Fibroblast of pulmonary artery (primary cell): ENCODE measurements at regions not wholly inside any gene's neighbourhood (a gene's known extent, or its start where the extent isn't known, plus 50 kb on each side); places are given as distances from the start of the nearest gene placed in this dataset.
"Not testable (repeated sequence)": the region's sequence is repeated elsewhere in the genome, so short reads cannot be mapped to it uniquely, and the experiment has no call there.

Experiments
- DNase-seq: peaks from one replicate; pipeline ENCODE4 v3.0.0-alpha.2; 2010; ENCODE audit warnings: low read depth
- H3K4me3 ChIP-seq: replicated peaks from 2 replicates; pipeline ENCODE4 v1.5.1; 2011; ENCODE audit warnings: low read depth, mild to moderate bottlenecking, control low read depth, low read length, moderate library complexity
- CTCF ChIP-seq: IDR thresholded peaks from 2 replicates; pipeline ENCODE4 v1.5.1; 2011; ENCODE audit warnings: mild to moderate bottlenecking, control low read depth, low read length, inconsistent platforms; ENCODE audit errors: missing control alignments

GRCh38 chr17:65297916-65298315, 160.7 kb downstream of the RGS9 start:
- no peak for DNase-seq
- TF ChIP-seq CTCF = no peak
- H3K4me3 ChIP-seq = no peak overlapping the region

- no peak overlapping the region for H3K4me3 ChIP-seq
- no peak for TF ChIP-seq CTCF
- peak; percentile 60 for DNase-seq
Measured at GRCh38 chr17:65297384-65297783, 160.2 kb downstream of the RGS9 start.

- H3K4me3 ChIP-seq = no peak overlapping the region
- peak; percentile 80 for DNase-seq
- peak; percentile 92 for TF ChIP-seq CTCF
Measured at GRCh38 chr17:65294181-65294719, 157.1 kb downstream of the RGS9 start.

- no peak for DNase-seq
- no peak for TF ChIP-seq CTCF
- H3K4me3 ChIP-seq = no peak overlapping the region
Measured at GRCh38 chr17:65293584-65294180, 156.5 kb downstream of the RGS9 start.

GRCh38 chr17:65292430-65292829, 155.3 kb downstream of the RGS9 start:
- peak; percentile 29 for DNase-seq
- TF ChIP-seq CTCF = no peak
- no peak overlapping the region for H3K4me3 ChIP-seq

GRCh38 chr17:65291301-65291700, 154.1 kb downstream of the RGS9 start:
- not testable (repeated sequence) for H3K4me3 ChIP-seq, DNase-seq

GRCh38 chr17:65290616-65291015, 153.4 kb downstream of the RGS9 start:
- no peak overlapping the region for H3K4me3 ChIP-seq
- no peak for TF ChIP-seq CTCF

More at GRCh38 chr17:65290616-65291015, 153.4 kb downstream of the RGS9 start:
- no peak for DNase-seq
